NB4 (cell line): ENCODE measurements at regions not wholly inside any gene's neighbourhood (a gene's known extent, or its start where the extent isn't known, plus 50 kb on each side); places are given as distances from the start of the nearest gene placed in this dataset.

Experiments used
- MAX ChIP-seq: IDR thresholded peaks from 2 replicates; pipeline ENCODE4 v1.6.1; 2011; ENCODE audit warnings: low read depth, low read length
- MYC ChIP-seq: IDR thresholded peaks from 2 replicates; pipeline ENCODE4 v1.6.1; 2011; ENCODE audit warnings: low read depth, low read length
- POLR2A ChIP-seq: IDR thresholded peaks from 2 replicates; pipeline ENCODE4 v1.6.1; 2011; ENCODE audit warnings: mild to moderate bottlenecking; ENCODE audit not compliant: insufficient read length; ENCODE audit errors: extremely low read depth
- TF ChIP-seq, protein P1 (sequence below): IDR thresholded peaks from one replicate; pipeline ENCODE4 v1.5.1; 2012; ENCODE audit warnings: low read depth, low read length

DNA sequence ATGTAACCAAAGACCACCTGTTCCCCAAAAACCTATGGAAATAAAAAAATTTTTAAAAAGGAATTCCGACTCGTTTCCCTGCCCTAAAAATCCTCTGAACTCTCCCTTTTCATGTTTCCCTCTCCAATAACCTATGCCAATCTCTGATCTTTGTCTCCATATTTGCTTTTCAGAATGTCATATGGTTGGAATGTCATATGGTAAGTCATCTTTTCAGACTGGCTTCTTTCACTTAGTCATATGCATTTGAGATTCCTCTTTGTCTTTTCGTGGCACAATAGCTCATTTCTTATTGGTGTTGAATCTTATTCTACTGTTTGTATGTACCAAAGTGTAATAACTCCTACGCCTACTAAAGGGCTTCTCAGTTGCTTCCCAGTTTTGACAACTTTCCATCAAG lies 117.5 kb downstream of the BACH1 start:
- TF ChIP-seq, protein P1, sequence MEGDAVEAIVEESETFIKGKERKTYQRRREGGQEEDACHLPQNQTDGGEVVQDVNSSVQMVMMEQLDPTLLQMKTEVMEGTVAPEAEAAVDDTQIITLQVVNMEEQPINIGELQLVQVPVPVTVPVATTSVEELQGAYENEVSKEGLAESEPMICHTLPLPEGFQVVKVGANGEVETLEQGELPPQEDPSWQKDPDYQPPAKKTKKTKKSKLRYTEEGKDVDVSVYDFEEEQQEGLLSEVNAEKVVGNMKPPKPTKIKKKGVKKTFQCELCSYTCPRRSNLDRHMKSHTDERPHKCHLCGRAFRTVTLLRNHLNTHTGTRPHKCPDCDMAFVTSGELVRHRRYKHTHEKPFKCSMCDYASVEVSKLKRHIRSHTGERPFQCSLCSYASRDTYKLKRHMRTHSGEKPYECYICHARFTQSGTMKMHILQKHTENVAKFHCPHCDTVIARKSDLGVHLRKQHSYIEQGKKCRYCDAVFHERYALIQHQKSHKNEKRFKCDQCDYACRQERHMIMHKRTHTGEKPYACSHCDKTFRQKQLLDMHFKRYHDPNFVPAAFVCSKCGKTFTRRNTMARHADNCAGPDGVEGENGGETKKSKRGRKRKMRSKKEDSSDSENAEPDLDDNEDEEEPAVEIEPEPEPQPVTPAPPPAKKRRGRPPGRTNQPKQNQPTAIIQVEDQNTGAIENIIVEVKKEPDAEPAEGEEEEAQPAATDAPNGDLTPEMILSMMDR: no peak
- no peak for TF ChIP-seq POLR2A
- TF ChIP-seq MAX: no peak
- no peak for TF ChIP-seq MYC
